SJSA1 (cell line): ENCODE measurements at regions not wholly inside any gene's neighbourhood (a gene's known extent, or its start where the extent isn't known, plus 50 kb on each side); places are given as distances from the start of the nearest gene placed in this dataset.

Experiments used
- DNase-seq, 2 experiments: peaks; one replicate each; pipeline ENCODE4 v3.0.0-alpha.2; 2015 to 2020; ENCODE audit warnings: low spot score in 2 of 2, low read depth in 1 of 2
- H3K27ac ChIP-seq: fragments of 250-450 bp; sonication (Bioruptor Pico); 2 replicates; pipeline ENCODE4 v1.5.1; 2020; ENCODE audit warnings: mild to moderate bottlenecking, moderate library complexity
- H3K27me3 ChIP-seq: fragments of 250-450 bp; sonication (Bioruptor Pico); replicated peaks from 2 replicates; pipeline ENCODE4 v1.5.1; 2020; ENCODE audit warnings: mild to moderate bottlenecking, moderate library complexity
- H3K36me3 ChIP-seq: fragments of 250-450 bp; sonication (Bioruptor Pico); 2 replicates; pipeline ENCODE4 v1.5.1; 2020; ENCODE audit warnings: mild to moderate bottlenecking
- H3K4me1 ChIP-seq: fragments of 250-450 bp; sonication (Bioruptor Pico); replicated peaks from 2 replicates; pipeline ENCODE4 v1.6.1; 2021; ENCODE audit warnings: mild to moderate bottlenecking
- H3K4me3 ChIP-seq: fragments of 250-450 bp; sonication (Bioruptor Pico); 2 replicates; pipeline ENCODE4 v1.5.1; 2020; ENCODE audit warnings: mild to moderate bottlenecking
- H3K9me3 ChIP-seq: fragments of 250-450 bp; sonication (Bioruptor Pico); replicated peaks from 2 replicates; pipeline ENCODE4 v1.5.1; 2020; ENCODE audit warnings: mild to moderate bottlenecking

- Histone ChIP-seq H3K27me3 (no peaks in the 10 kb centered on the region), H3K27ac (no peak overlapping the region), H3K9me3 (no peaks in the 10 kb centered on the region), H3K36me3 (no peaks in the 10 kb centered on the region), H3K4me1 (no peaks in the 10 kb centered on the region), H3K4me3 (no peak overlapping the region)
- DNase-seq, result no peak
These were observed 457.5 kb downstream of the EDEM1 start for GRCh38 chr3:5644773-5645670.

GRCh38 chr3:5645692-5646410 lies 458.3 kb downstream of the EDEM1 start:
- Histone ChIP-seq H3K4me1 (no peaks in the 10 kb centered on the region), H3K27ac (no peak overlapping the region), H3K4me3 (no peak overlapping the region), H3K36me3 (no peaks in the 10 kb centered on the region), H3K9me3 (no peaks in the 10 kb centered on the region), H3K27me3 (no peaks in the 10 kb centered on the region)
- DNase-seq, result no peak

- no peaks in the 10 kb centered on the region for H3K9me3 ChIP-seq
These were observed 462.8 kb downstream of the EDEM1 start for GRCh38 chr3:5650303-5650702.

GRCh38 chr3:5651351-5651750 lies 463.8 kb downstream of the EDEM1 start:
- Histone ChIP-seq H3K36me3 (no peaks in the 10 kb centered on the region), H3K27ac (no peak overlapping the region), H3K4me1 (no peaks in the 10 kb centered on the region), H3K9me3 (no peaks in the 10 kb centered on the region), H3K27me3 (no peaks in the 10 kb centered on the region), H3K4me3 (no peak overlapping the region)
- DNase-seq, result no peak

More at GRCh38 chr3:5650303-5650702, 462.8 kb downstream of the EDEM1 start:
- H3K4me1 ChIP-seq, result no peaks in the 10 kb centered on the region
- H3K4me3 ChIP-seq, result no peak overlapping the region
- DNase-seq, result no peak
- no peaks in the 10 kb centered on the region for H3K27me3 ChIP-seq
- no peak overlapping the region for H3K27ac ChIP-seq
- no peaks in the 10 kb centered on the region for H3K36me3 ChIP-seq

- Histone ChIP-seq H3K27ac (no peak overlapping the region), H3K9me3 (no peaks in the 10 kb centered on the region), H3K36me3 (no peaks in the 10 kb centered on the region), H3K4me3 (no peak overlapping the region), H3K27me3 (no peaks in the 10 kb centered on the region), H3K4me1 (no peaks in the 10 kb centered on the region)
- no peak for DNase-seq
These were observed 466.1 kb downstream of the EDEM1 start for GRCh38 chr3:5653426-5654143.

GRCh38 chr3:5657106-5657505 lies 469.6 kb downstream of the EDEM1 start:
- no peak overlapping the region for H3K27ac ChIP-seq
- no peak overlapping the region for H3K4me3 ChIP-seq
- no peaks in the 10 kb centered on the region for H3K27me3 ChIP-seq
- H3K4me1 ChIP-seq, result no peaks in the 10 kb centered on the region
- no peaks in the 10 kb centered on the region for H3K9me3 ChIP-seq
- H3K36me3 ChIP-seq, result no peaks in the 10 kb centered on the region
- DNase-seq, result no peak

- no peak overlapping the region for H3K4me3 ChIP-seq
These were observed 476.1 kb downstream of the EDEM1 start for GRCh38 chr3:5663601-5664000.

GRCh38 chr3:5666455-5666854 lies 478.9 kb downstream of the EDEM1 start:
- no peak overlapping the region for H3K4me3 ChIP-seq
- no peaks in the 10 kb centered on the region for H3K36me3 ChIP-seq
- DNase-seq, result no peak
- H3K27ac ChIP-seq, result no peak overlapping the region
- no peaks in the 10 kb centered on the region for H3K27me3 ChIP-seq
- no peaks in the 10 kb centered on the region for H3K4me1 ChIP-seq
- peaks cover 4% of the 10 kb centered on the region; the same call in 1 of the 2 replicates for H3K9me3 ChIP-seq

More at GRCh38 chr3:5663601-5664000, 476.1 kb downstream of the EDEM1 start:
- H3K4me1 ChIP-seq, result no peaks in the 10 kb centered on the region
- no peak for DNase-seq
- no peaks in the 10 kb centered on the region for H3K36me3 ChIP-seq
- peaks cover 4% of the 10 kb centered on the region; the same call in 1 of the 2 replicates for H3K9me3 ChIP-seq
- no peak overlapping the region for H3K27ac ChIP-seq
- H3K27me3 ChIP-seq, result no peaks in the 10 kb centered on the region

GRCh38 chr3:5673521-5673920 lies 486.0 kb downstream of the EDEM1 start:
- H3K4me3 ChIP-seq, result no peak overlapping the region
- H3K27ac ChIP-seq, result no peak overlapping the region
- H3K27me3 ChIP-seq, result no peaks in the 10 kb centered on the region
- no peaks in the 10 kb centered on the region for H3K36me3 ChIP-seq
- H3K4me1 ChIP-seq, result no peaks in the 10 kb centered on the region
- no peaks in the 10 kb centered on the region for H3K9me3 ChIP-seq
- DNase-seq, result no peak

GRCh38 chr3:5675319-5675718 lies 487.8 kb downstream of the EDEM1 start:
- no peak for DNase-seq
- no peak overlapping the region for H3K27ac ChIP-seq

GRCh38 chr3:5677555-5677954 lies 490.0 kb downstream of the EDEM1 start:
- H3K36me3 ChIP-seq, result no peaks in the 10 kb centered on the region
- H3K27ac ChIP-seq, result no peak overlapping the region
- no peaks in the 10 kb centered on the region for H3K4me1 ChIP-seq
- H3K27me3 ChIP-seq, result no peaks in the 10 kb centered on the region
- no peak overlapping the region for H3K4me3 ChIP-seq
- no peaks in the 10 kb centered on the region for H3K9me3 ChIP-seq
- no peak for DNase-seq

More at GRCh38 chr3:5675319-5675718, 487.8 kb downstream of the EDEM1 start:
- no peaks in the 10 kb centered on the region for H3K9me3 ChIP-seq
- H3K36me3 ChIP-seq, result no peaks in the 10 kb centered on the region
- H3K4me1 ChIP-seq, result no peaks in the 10 kb centered on the region
- no peak overlapping the region for H3K4me3 ChIP-seq
- H3K27me3 ChIP-seq, result no peaks in the 10 kb centered on the region

- H3K9me3 ChIP-seq, result no peaks in the 10 kb centered on the region
- no peak overlapping the region for H3K4me3 ChIP-seq
- H3K27me3 ChIP-seq, result no peaks in the 10 kb centered on the region
- no peaks in the 10 kb centered on the region for H3K4me1 ChIP-seq
- DNase-seq, result no peak
- no peaks in the 10 kb centered on the region for H3K36me3 ChIP-seq
- H3K27ac ChIP-seq, result no peak overlapping the region
These were observed 490.7 kb downstream of the EDEM1 start for GRCh38 chr3:5678248-5678647.

- DNase-seq, result no peak
- no peaks in the 10 kb centered on the region for H3K36me3 ChIP-seq
- no peak overlapping the region for H3K27ac ChIP-seq
- H3K4me1 ChIP-seq, result no peaks in the 10 kb centered on the region
- H3K9me3 ChIP-seq, result no peaks in the 10 kb centered on the region
- H3K4me3 ChIP-seq, result no peak overlapping the region
- H3K27me3 ChIP-seq, result no peaks in the 10 kb centered on the region
These were observed 491.3 kb downstream of the EDEM1 start for GRCh38 chr3:5678844-5679243.

GRCh38 chr3:5687230-5687629 lies 499.7 kb downstream of the EDEM1 start:
- H3K4me1 ChIP-seq, result peaks cover 5% of the 10 kb centered on the region
- no peak for DNase-seq

More at GRCh38 chr3:5687230-5687629, 499.7 kb downstream of the EDEM1 start:
- Histone ChIP-seq H3K36me3 (no peaks in the 10 kb centered on the region), H3K27ac (no peak overlapping the region), H3K9me3 (no peaks in the 10 kb centered on the region), H3K27me3 (no peaks in the 10 kb centered on the region), H3K4me3 (no peak overlapping the region)
